ENCODE measurements at regions not wholly inside any gene's neighbourhood (a gene's known extent, or its start where the extent isn't known, plus 50 kb on each side); places are given as distances from the start of the nearest gene placed in this dataset.

DNA sequence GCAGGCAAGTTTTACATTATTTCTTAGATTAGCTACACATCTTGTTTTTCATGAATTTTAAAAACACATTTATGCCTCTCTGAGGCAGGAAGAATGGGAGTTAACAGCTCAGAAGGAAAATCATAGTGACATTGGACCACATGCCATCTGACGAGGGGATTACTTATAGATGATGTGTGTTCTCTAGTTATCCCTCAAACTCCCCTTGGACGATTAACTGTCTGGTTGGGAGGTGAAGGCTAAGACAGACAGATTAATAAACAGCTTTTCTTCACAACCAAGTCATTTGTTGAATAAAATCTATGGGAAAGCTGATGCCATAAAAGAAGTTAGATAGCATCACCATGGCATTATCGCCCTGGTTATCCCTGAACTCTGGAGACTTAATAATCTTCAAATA lies 80.0 kb upstream of the PREP start:
- WGBS, 2 donors = 86 to 95% methylated on average over 3 of the region's 3 CpGs
- H3K4me1 ChIP-seq (ENCODE audit: control insufficient read depth in 5 of 5, insufficient read depth in 5 of 5, low read length in 5 of 5) = peaks cover 0 to 15% (median 0%) of the 10 kb centered on the region in 5 donors
- H3K9me3 ChIP-seq (ENCODE audit: control insufficient read depth in 4 of 4, insufficient read depth in 3 of 4, low read length in 3 of 4) = no peaks in the 10 kb centered on the region
- no peak overlapping the region for H3K9ac ChIP-seq (ENCODE audit: insufficient read depth in 1 of 2, low read length in 2 of 2)
- H3K36me3 ChIP-seq (ENCODE audit: control insufficient read depth in 4 of 4, insufficient read depth in 4 of 4, low read length in 4 of 4) = no peaks in the 10 kb centered on the region
- H3K27ac ChIP-seq (ENCODE audit: low read depth in 1 of 2, low read length in 1 of 2) = no peak overlapping the region
- TF ChIP-seq, protein P1, sequence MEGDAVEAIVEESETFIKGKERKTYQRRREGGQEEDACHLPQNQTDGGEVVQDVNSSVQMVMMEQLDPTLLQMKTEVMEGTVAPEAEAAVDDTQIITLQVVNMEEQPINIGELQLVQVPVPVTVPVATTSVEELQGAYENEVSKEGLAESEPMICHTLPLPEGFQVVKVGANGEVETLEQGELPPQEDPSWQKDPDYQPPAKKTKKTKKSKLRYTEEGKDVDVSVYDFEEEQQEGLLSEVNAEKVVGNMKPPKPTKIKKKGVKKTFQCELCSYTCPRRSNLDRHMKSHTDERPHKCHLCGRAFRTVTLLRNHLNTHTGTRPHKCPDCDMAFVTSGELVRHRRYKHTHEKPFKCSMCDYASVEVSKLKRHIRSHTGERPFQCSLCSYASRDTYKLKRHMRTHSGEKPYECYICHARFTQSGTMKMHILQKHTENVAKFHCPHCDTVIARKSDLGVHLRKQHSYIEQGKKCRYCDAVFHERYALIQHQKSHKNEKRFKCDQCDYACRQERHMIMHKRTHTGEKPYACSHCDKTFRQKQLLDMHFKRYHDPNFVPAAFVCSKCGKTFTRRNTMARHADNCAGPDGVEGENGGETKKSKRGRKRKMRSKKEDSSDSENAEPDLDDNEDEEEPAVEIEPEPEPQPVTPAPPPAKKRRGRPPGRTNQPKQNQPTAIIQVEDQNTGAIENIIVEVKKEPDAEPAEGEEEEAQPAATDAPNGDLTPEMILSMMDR (IDR thresholded peaks at IDR 0.05; ENCODE audit: control extremely low read depth, extremely low read depth) = no peak
- no peak for DNase-seq
- H3K27me3 ChIP-seq (ENCODE audit: control insufficient read depth in 3 of 3, insufficient read depth in 3 of 3, low read length in 2 of 3) = no peaks in the 10 kb centered on the region
- ATAC-seq (ENCODE audit: insufficient read depth, low FRiP score) = no peak
- H3K4me3 ChIP-seq = no peak overlapping the region

DNA sequence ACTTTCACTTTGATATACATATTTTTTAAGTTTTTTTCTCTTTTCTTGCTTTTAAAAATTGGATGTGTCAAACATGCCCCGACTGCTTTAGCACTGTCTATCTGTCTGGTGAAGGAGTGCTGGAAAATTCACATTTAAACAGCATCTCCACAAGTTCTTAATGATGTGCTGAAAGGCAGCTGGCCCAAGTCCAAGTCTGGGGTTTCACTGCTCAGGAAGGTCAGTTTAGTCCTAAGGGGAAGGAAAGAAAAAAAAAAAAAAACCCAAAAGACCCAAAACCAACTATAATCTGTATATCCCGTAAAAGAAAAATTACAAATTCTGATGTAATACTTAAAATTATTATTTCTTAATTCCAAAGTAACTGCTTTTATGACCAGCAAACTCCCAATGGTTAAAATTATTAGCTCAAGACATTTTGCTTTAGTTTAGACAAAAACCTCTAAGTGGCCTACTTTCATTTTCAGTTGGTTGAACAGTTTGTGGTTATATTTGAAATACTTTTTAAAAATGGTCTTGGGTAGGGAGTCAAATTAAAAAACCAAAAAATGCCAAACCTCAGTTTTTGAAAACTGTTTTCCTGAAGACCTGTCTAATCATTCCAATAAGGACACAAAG lies 79.5 kb upstream of the PREP start:
- H3K4me1 ChIP-seq (ENCODE audit: control insufficient read depth in 5 of 5, insufficient read depth in 5 of 5, low read length in 5 of 5) = peaks cover 0 to 15% (median 0%) of the 10 kb centered on the region in 5 donors
- H3K9ac ChIP-seq (ENCODE audit: insufficient read depth in 1 of 2, low read length in 2 of 2) = no peak overlapping the region
- TF ChIP-seq, protein P1 (IDR thresholded peaks at IDR 0.05; ENCODE audit: control extremely low read depth, extremely low read depth) = no peak
- 26 to 28% methylated on average over 2 of the region's 2 CpGs for WGBS, 2 donors
- peak; percentile 42 to 77 (median 54) for DNase-seq
- H3K27ac ChIP-seq (ENCODE audit: low read depth in 1 of 2, low read length in 1 of 2) = no peak overlapping the region
- peaks cover 0 to 4% (median 0%) of the 10 kb centered on the region in 4 donors for H3K9me3 ChIP-seq (ENCODE audit: control insufficient read depth in 4 of 4, insufficient read depth in 3 of 4, low read length in 3 of 4)
- H3K4me3 ChIP-seq = no peak overlapping the region
- H3K27me3 ChIP-seq (ENCODE audit: control insufficient read depth in 3 of 3, insufficient read depth in 3 of 3, low read length in 2 of 3) = no peaks in the 10 kb centered on the region
- no peak for ATAC-seq (ENCODE audit: insufficient read depth, low FRiP score)
- H3K36me3 ChIP-seq (ENCODE audit: control insufficient read depth in 4 of 4, insufficient read depth in 4 of 4, low read length in 4 of 4) = no peaks in the 10 kb centered on the region

DNA sequence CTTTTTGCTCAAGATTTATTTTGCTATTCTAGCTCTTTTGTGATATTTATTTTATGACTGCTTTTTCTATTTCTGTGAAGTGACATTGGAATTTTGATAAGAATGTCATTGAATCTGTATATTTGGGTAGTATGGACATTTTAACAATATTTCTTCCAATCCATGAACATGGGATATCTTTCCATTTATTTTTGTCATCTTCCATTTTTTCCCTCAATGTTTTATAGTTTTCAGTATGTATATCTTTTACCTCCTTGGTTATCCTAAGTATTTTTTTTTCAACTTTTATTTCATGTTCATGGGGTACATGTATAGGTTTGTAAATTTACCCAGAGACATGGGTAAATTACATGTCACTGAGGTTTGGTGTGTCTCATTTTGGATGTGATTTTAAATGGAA lies 74.1 kb upstream of the PREP start:
- Histone ChIP-seq H3K36me3 (ENCODE audit: control insufficient read depth in 4 of 4, insufficient read depth in 4 of 4, low read length in 4 of 4) (no peaks in the 10 kb centered on the region), H3K27ac (ENCODE audit: low read depth in 1 of 2, low read length in 1 of 2) (no peak overlapping the region), H3K4me1 (ENCODE audit: control insufficient read depth in 5 of 5, insufficient read depth in 5 of 5, low read length in 5 of 5) (peaks cover 0 to 8% (median 0%) of the 10 kb centered on the region in 5 donors), H3K9ac (ENCODE audit: insufficient read depth in 1 of 2, low read length in 2 of 2) (no peak overlapping the region), H3K4me3 (no peak overlapping the region), H3K9me3 (ENCODE audit: control insufficient read depth in 4 of 4, insufficient read depth in 3 of 4, low read length in 3 of 4) (peaks cover 0 to 4% (median 2%) of the 10 kb centered on the region in 4 donors), H3K27me3 (ENCODE audit: control insufficient read depth in 3 of 3, insufficient read depth in 3 of 3, low read length in 2 of 3) (peaks cover 0 to 5% (median 5%) of the 10 kb centered on the region in 3 donors)
- TF ChIP-seq, protein P1 (IDR thresholded peaks at IDR 0.05; ENCODE audit: control extremely low read depth, extremely low read depth) = no peak
- no peak for DNase-seq
- ATAC-seq (ENCODE audit: insufficient read depth, low FRiP score) = no peak

DNA sequence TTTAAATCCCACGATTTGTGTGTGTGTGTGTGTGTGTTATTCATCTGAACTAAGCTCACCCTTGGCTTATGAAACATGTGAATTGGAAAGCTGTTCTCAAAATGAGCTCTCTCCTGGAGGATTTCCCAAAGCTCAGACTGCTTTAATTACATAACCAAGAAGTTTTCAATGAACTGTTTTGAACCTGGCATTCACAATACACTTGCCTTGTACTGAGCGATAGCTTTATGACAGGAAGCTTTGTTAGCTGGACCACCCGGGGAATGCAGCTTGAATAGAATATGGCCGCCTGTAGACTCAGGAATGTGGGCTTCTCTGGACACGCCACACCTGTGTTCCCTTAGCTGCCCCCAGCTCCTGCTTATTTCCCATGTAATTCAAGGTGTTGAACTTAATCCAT lies 71.4 kb upstream of the PREP start:
- H3K27ac ChIP-seq (ENCODE audit: low read depth in 1 of 2, low read length in 1 of 2) = no peak overlapping the region
- peaks cover 0 to 4% (median 2%) of the 10 kb centered on the region in 4 donors for H3K9me3 ChIP-seq (ENCODE audit: control insufficient read depth in 4 of 4, insufficient read depth in 3 of 4, low read length in 3 of 4)
- H3K9ac ChIP-seq (ENCODE audit: insufficient read depth in 1 of 2, low read length in 2 of 2) = no peak overlapping the region
- no peak overlapping the region for H3K4me3 ChIP-seq
- ATAC-seq (ENCODE audit: insufficient read depth, low FRiP score) (no peak), DNase-seq (no peak)
- no peaks in the 10 kb centered on the region for H3K4me1 ChIP-seq (ENCODE audit: control insufficient read depth in 5 of 5, insufficient read depth in 5 of 5, low read length in 5 of 5)
- no peaks in the 10 kb centered on the region for H3K36me3 ChIP-seq (ENCODE audit: control insufficient read depth in 4 of 4, insufficient read depth in 4 of 4, low read length in 4 of 4)
- 71 to 78% methylated on average over 5 of the region's 5 CpGs for WGBS, 2 donors
- H3K27me3 ChIP-seq (ENCODE audit: control insufficient read depth in 3 of 3, insufficient read depth in 3 of 3, low read length in 2 of 3) = peaks cover 0 to 14% (median 11%) of the 10 kb centered on the region in 3 donors
- TF ChIP-seq, protein P1 (IDR thresholded peaks at IDR 0.05; ENCODE audit: control extremely low read depth, extremely low read depth) = no peak
